WTC11 (cell line): ENCODE measurements at regions not wholly inside any gene's neighbourhood (a gene's known extent, or its start where the extent isn't known, plus 50 kb on each side); places are given as distances from the start of the nearest gene placed in this dataset.

Experiments used
- ATAC-seq: fragments of 200-7000 bp; cut with Tn5 transposase; 2 replicates; pipeline ENCODE4 v1.10.0; 2021; ENCODE audit warnings: mild to moderate bottlenecking, moderate library complexity
- CTCF ChIA-PET: fragments of 300-600 bp; sonication (Branson Sonifier 250); formaldehyde crosslinking; loops from one replicate; lab custom pipeline; 2021; ENCODE audit warnings: antibody characterized with exemption; lab: Charles Lee
- POLR2A ChIA-PET: fragments of 350-600 bp; sonication (Branson Sonifier 250); formaldehyde crosslinking; loops from one replicate; lab custom pipeline; 2021; ENCODE audit warnings: antibody characterized with exemption; lab: Charles Lee
- DNase-seq: peaks from one replicate; pipeline ENCODE4 v3.0.0; 2021; ENCODE audit warnings: low spot score
- H3K27ac Mint-ChIP-seq: 2 replicates; pipeline ENCODE4 v1.8.0; 2021; ENCODE audit warnings: mixed read lengths
- H3K27me3 Mint-ChIP-seq: 2 replicates; pipeline ENCODE4 v1.8.0; 2021; ENCODE audit warnings: low read depth, mild to moderate bottlenecking, moderate library complexity, mixed read lengths
- H3K36me3 Mint-ChIP-seq: 2 replicates; pipeline ENCODE4 v1.8.0; 2021; ENCODE audit warnings: mixed read lengths
- H3K4me1 Mint-ChIP-seq: 2 replicates; pipeline ENCODE4 v1.8.0; 2022; ENCODE audit warnings: mixed read lengths
- H3K4me3 Mint-ChIP-seq: 2 replicates; pipeline ENCODE4 v1.8.0; 2021; ENCODE audit warnings: mild to moderate bottlenecking, moderate library complexity, mixed read lengths
- H3K9me3 Mint-ChIP-seq: 2 replicates; pipeline ENCODE4 v1.8.0; 2021; ENCODE audit warnings: mixed read lengths
- AR ChIP-seq: fragments of 250-450 bp; sonication (Bioruptor Pico); IDR thresholded peaks from 2 replicates; pipeline ENCODE4 v1.9.0; 2021; ENCODE audit warnings: mild to moderate bottlenecking
- ATF1 ChIP-seq: sonication (generic); formaldehyde crosslinking; IDR thresholded peaks from 2 replicates; pipeline ENCODE4 v1.8.1; 2023; ENCODE audit warnings: mild to moderate bottlenecking, moderate library complexity, missing genetic modification reagents
- ATF6 ChIP-seq: sonication (generic); formaldehyde crosslinking; IDR thresholded peaks from 2 replicates; pipeline ENCODE4 v1.8.1; 2023; ENCODE audit warnings: mild to moderate bottlenecking, missing genetic modification reagents
- ESRRA ChIP-seq: sonication (generic); formaldehyde crosslinking; IDR thresholded peaks from 2 replicates; pipeline ENCODE4 v1.8.1; 2022; ENCODE audit warnings: mild to moderate bottlenecking, missing genetic modification reagents, borderline replicate concordance
- GABPB1 ChIP-seq: sonication (generic); formaldehyde crosslinking; IDR thresholded peaks from 2 replicates; pipeline ENCODE4 v1.8.1; 2023; ENCODE audit warnings: mild to moderate bottlenecking, missing genetic modification reagents
- JAZF1 ChIP-seq: fragments of 250-450 bp; sonication (Bioruptor Pico); IDR thresholded peaks from 2 replicates; pipeline ENCODE4 v1.9.0; 2021; ENCODE audit warnings: moderate library complexity, mild to moderate bottlenecking, inconsistent platforms
- KAT7 ChIP-seq: sonication (generic); formaldehyde crosslinking; IDR thresholded peaks from 2 replicates; pipeline ENCODE4 v1.8.1; 2023; ENCODE audit warnings: missing genetic modification reagents, mild to moderate bottlenecking, borderline replicate concordance
- NFE2L1 ChIP-seq: sonication (generic); formaldehyde crosslinking; IDR thresholded peaks from 2 replicates; pipeline ENCODE4 v1.8.1; 2023; ENCODE audit warnings: missing genetic modification reagents
- NR1H2 ChIP-seq: sonication (generic); formaldehyde crosslinking; IDR thresholded peaks from 2 replicates; pipeline ENCODE4 v1.9.0; 2021; ENCODE audit warnings: mild to moderate bottlenecking, moderate library complexity, missing genetic modification reagents
- RORB ChIP-seq: fragments of 250-450 bp; sonication (Bioruptor Pico); IDR thresholded peaks from 2 replicates; pipeline ENCODE4 v1.9.0; 2021; ENCODE audit warnings: mild to moderate bottlenecking
- TEAD1 ChIP-seq: sonication (generic); formaldehyde crosslinking; IDR thresholded peaks from 2 replicates; pipeline ENCODE4 v1.8.0; 2022; ENCODE audit warnings: mild to moderate bottlenecking, missing genetic modification reagents
- USF2 ChIP-seq: sonication (generic); formaldehyde crosslinking; IDR thresholded peaks from 2 replicates; pipeline ENCODE4 v1.8.1; 2023; ENCODE audit warnings: mild to moderate bottlenecking, missing genetic modification reagents, moderate library complexity
- ZBTB21 ChIP-seq: sonication (generic); formaldehyde crosslinking; IDR thresholded peaks from 2 replicates; pipeline ENCODE4 v1.8.1; 2023; ENCODE audit warnings: mild to moderate bottlenecking, missing genetic modification reagents, borderline replicate concordance
- ZMAT4 ChIP-seq: fragments of 250-450 bp; sonication (Bioruptor Pico); IDR thresholded peaks from 2 replicates; pipeline ENCODE4 v1.9.0; 2021; ENCODE audit warnings: mild to moderate bottlenecking
- ZNF138 ChIP-seq: sonication (generic); formaldehyde crosslinking; conservative IDR thresholded peaks from 2 replicates; pipeline ENCODE4 v1.8.1; 2022; ENCODE audit warnings: mild to moderate bottlenecking, moderate library complexity, missing genetic modification reagents
- ZNF317 ChIP-seq: sonication (generic); formaldehyde crosslinking; IDR thresholded peaks from 2 replicates; pipeline ENCODE4 v1.8.1; 2023; ENCODE audit warnings: low read depth, mild to moderate bottlenecking, moderate library complexity, missing genetic modification reagents, borderline replicate concordance
- ZNF396 ChIP-seq: fragments of 250-450 bp; sonication (Bioruptor Pico); IDR thresholded peaks from 2 replicates; pipeline ENCODE4 v1.8.0; 2021; ENCODE audit warnings: mild to moderate bottlenecking, moderate library complexity, borderline replicate concordance
- ZNF416 ChIP-seq: fragments of 250-450 bp; sonication (Bioruptor Pico); IDR thresholded peaks from 2 replicates; pipeline ENCODE4 v1.9.0; 2021; ENCODE audit warnings: mild to moderate bottlenecking, inconsistent platforms
- TF ChIP-seq, protein P1 (sequence below): fragments of 250-450 bp; sonication (Bioruptor Pico); IDR thresholded peaks from 2 replicates; pipeline ENCODE4 v1.8.0; 2021; ENCODE audit warnings: mild to moderate bottlenecking
- TF ChIP-seq, protein P2 (sequence below): fragments of 250-450 bp; sonication (Bioruptor Pico); IDR thresholded peaks from 2 replicates; pipeline ENCODE4 v2.1.2; 2022; ENCODE audit warnings: mild to moderate bottlenecking, moderate library complexity

- TF ChIP-seq ATF6 (CRISPR knock-in tag), result no peak
- no peak for TF ChIP-seq TEAD1 (CRISPR knock-in tag)
- TF ChIP-seq NR1H2, result no peak
These were observed 1341.1 kb downstream of the BRD1 start (continued) for GRCh38 chr22:48486558-48486957.

DNA sequence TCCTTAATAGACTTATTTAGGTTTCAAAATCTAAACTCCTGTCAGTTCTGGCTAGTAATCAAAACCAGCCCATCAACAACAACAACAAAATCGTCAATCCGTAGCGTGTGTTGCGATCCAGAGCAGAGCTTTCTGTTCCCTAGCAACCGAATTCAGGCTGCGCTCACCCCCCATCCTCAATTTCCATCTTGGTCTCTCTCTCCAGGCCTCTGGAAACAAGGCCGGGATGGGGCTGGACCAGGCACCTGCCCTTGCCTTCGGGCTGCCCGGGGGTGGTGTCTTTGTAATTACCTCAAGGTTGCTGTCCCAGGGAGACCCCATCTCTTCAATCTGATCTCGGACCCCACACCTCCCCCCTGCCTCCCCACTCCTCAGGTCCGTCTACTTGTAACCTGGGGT, 1341.5 kb downstream of the BRD1 start:
- Mint-ChIP-seq H3K27me3 (peaks cover 20% of the 10 kb centered on the region), H3K9me3 (0 out of 2 replicates have a peak, but pooled peaks cover 4% of the 10 kb centered on the region), H3K4me3 (no peak overlapping the region), H3K4me1 (peaks cover 36% of the 10 kb centered on the region), H3K36me3 (no peaks in the 10 kb centered on the region), H3K27ac (no peak overlapping the region)
- CTCF ChIA-PET, result no interaction called here
- TF ChIP-seq NFE2L1 (CRISPR knock-in tag) (no peak), ZNF416 (CRISPR knock-in tag) (no peak), ZBTB21 (CRISPR knock-in tag) (no peak), GABPB1 (CRISPR knock-in tag) (no peak), USF2 (no peak), KAT7 (no peak), ZMAT4 (CRISPR knock-in tag) (no peak), ZNF317 (CRISPR knock-in tag) (no peak), ZNF138 (CRISPR knock-in tag) (no peak)
- POLR2A ChIA-PET, result no interaction called here
- no peak for DNase-seq
- ATAC-seq, result no peak

GRCh38 chr22:48485149-48486133, 1342.2 kb downstream of the BRD1 start:
- CTCF ChIA-PET, result interaction anchor here (0.6 kb wide), 1 partner anchor 12 kb away, joined by 4 read pairs; no protein-coding TSS in a partner anchor
- no peak for ATAC-seq
- no peak for DNase-seq
- TF ChIP-seq ZNF396 (CRISPR knock-in tag) (no peak), RORB (CRISPR knock-in tag) (no peak), ATF1 (CRISPR knock-in tag) (no peak), ZMAT4 (CRISPR knock-in tag) (no peak), NFE2L1 (CRISPR knock-in tag) (no peak), JAZF1 (no peak), ESRRA (CRISPR knock-in tag) (no peak), AR (CRISPR knock-in tag) (no peak)
- TF ChIP-seq, protein P1, sequence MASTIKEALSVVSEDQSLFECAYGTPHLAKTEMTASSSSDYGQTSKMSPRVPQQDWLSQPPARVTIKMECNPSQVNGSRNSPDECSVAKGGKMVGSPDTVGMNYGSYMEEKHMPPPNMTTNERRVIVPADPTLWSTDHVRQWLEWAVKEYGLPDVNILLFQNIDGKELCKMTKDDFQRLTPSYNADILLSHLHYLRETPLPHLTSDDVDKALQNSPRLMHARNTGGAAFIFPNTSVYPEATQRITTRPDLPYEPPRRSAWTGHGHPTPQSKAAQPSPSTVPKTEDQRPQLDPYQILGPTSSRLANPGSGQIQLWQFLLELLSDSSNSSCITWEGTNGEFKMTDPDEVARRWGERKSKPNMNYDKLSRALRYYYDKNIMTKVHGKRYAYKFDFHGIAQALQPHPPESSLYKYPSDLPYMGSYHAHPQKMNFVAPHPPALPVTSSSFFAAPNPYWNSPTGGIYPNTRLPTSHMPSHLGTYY, result no peak
- TF ChIP-seq, protein P2, sequence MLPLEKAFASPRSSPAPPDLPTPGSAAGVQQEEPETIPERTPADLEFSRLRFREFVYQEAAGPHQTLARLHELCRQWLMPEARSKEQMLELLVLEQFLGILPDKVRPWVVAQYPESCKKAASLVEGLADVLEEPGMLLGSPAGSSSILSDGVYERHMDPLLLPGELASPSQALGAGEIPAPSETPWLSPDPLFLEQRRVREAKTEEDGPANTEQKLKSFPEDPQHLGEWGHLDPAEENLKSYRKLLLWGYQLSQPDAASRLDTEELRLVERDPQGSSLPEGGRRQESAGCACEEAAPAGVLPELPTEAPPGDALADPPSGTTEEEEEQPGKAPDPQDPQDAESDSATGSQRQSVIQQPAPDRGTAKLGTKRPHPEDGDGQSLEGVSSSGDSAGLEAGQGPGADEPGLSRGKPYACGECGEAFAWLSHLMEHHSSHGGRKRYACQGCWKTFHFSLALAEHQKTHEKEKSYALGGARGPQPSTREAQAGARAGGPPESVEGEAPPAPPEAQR (CRISPR knock-in tag), result no peak
- Mint-ChIP-seq H3K27me3 (peaks cover 13% of the 10 kb centered on the region; the same call in 1 of the 2 replicates), H3K27ac (no peak overlapping the region), H3K36me3 (no peaks in the 10 kb centered on the region), H3K9me3 (0 out of 2 replicates have a peak, but pooled peaks cover 4% of the 10 kb centered on the region), H3K4me1 (peaks cover 34% of the 10 kb centered on the region), H3K4me3 (no peak overlapping the region)
- POLR2A ChIA-PET, result no interaction called here
